IMR-90 (cell line): ENCODE measurements at regions not wholly inside any gene's neighbourhood (a gene's known extent, or its start where the extent isn't known, plus 50 kb on each side); places are given as distances from the start of the nearest gene placed in this dataset.

Experiments
- ATAC-seq: fragments of 200-7000 bp; cut with Tn5 transposase; 2 replicates; pipeline ENCODE4 v1.9.1; 2020; ENCODE audit warnings: low read depth, mild to moderate bottlenecking, moderate library complexity
- BruUV-seq: library from RNA; stranded (reverse); fragments of 400-500 nt; replicated peaks from 2 replicates; lab custom pipeline; 2021; lab: Mats Ljungman, UMichigan
- CTCF ChIA-PET: fragments of 300-600 bp; formaldehyde crosslinking; extraction: SDS; loops from one replicate; lab custom pipeline; 2021; ENCODE audit warnings: antibody characterized with exemption; lab: Yijun Ruan, JAX
- POLR2A ChIA-PET: fragments of 300-600 bp; sonication (Branson Sonifier 250); formaldehyde crosslinking; loops from one replicate; lab custom pipeline; 2022; ENCODE audit warnings: antibody characterized with exemption; ENCODE audit not compliant: unreplicated experiment; lab: Charles Lee
- DNase-seq: peaks from one replicate; pipeline ENCODE4 v3.0.0; 2013
- H2AFZ ChIP-seq: replicated peaks from 2 replicates; pipeline ENCODE3; 2013; ENCODE audit warnings: low read length, mild to moderate bottlenecking; ENCODE audit not compliant: poor library complexity
- H2AK5ac ChIP-seq: 2 replicates; pipeline ENCODE4 v1.6.1; 2013; ENCODE audit warnings: low read depth, low read length, inconsistent platforms
- H2AK9ac ChIP-seq: replicated peaks from 2 replicates; pipeline ENCODE3; 2013; ENCODE audit warnings: mild to moderate bottlenecking, low read depth, low read length, moderate library complexity; ENCODE audit not compliant: poor library complexity
- H2BK120ac ChIP-seq: 2 replicates; pipeline ENCODE4 v1.6.1; 2013; ENCODE audit warnings: low read depth, low read length, inconsistent platforms
- H2BK15ac ChIP-seq: 3 replicates; pipeline ENCODE4 v1.6.1; 2013; ENCODE audit warnings: low read depth, low read length, inconsistent platforms
- H2BK20ac ChIP-seq: 2 replicates; pipeline ENCODE4 v1.6.1; 2013; ENCODE audit warnings: low read depth, mild to moderate bottlenecking, inconsistent platforms, low read length, moderate library complexity
- H2BK5ac ChIP-seq: 2 replicates; pipeline ENCODE4 v1.6.1; 2013; ENCODE audit warnings: mild to moderate bottlenecking, low read depth, low read length, inconsistent platforms; ENCODE audit not compliant: poor library complexity, severe bottlenecking
- H3K14ac ChIP-seq: replicated peaks from 2 replicates; pipeline ENCODE4 v1.6.1; 2013; ENCODE audit warnings: low read depth, low read length, inconsistent platforms
- H3K18ac ChIP-seq: 2 replicates; pipeline ENCODE4 v1.6.1; 2013; ENCODE audit warnings: low read depth, low read length, control low read depth
- H3K23ac ChIP-seq: 2 replicates; pipeline ENCODE4 v1.6.1; 2013; ENCODE audit warnings: low read depth, low read length, inconsistent platforms
- H3K27ac ChIP-seq: 2 replicates; pipeline ENCODE4 v1.5.1; 2013; ENCODE audit warnings: mild to moderate bottlenecking, control low read depth, low read length; ENCODE audit not compliant: insufficient read depth
- H3K27me3 ChIP-seq: 2 replicates; pipeline ENCODE4 v1.6.1; 2013; ENCODE audit warnings: low read length; ENCODE audit not compliant: control insufficient read depth, insufficient read depth
- H3K36me3 ChIP-seq: 2 replicates; pipeline ENCODE4 v1.6.1; 2013; ENCODE audit warnings: low read length, mixed read lengths; ENCODE audit not compliant: control insufficient read depth, insufficient read depth
- H3K4ac ChIP-seq: 2 replicates; pipeline ENCODE4 v1.6.1; 2013; ENCODE audit warnings: low read depth, low read length, inconsistent platforms
- H3K4me1 ChIP-seq: 2 replicates; pipeline ENCODE4 v1.6.1; 2013; ENCODE audit warnings: low read length, mixed read lengths; ENCODE audit not compliant: control insufficient read depth, insufficient read depth
- H3K4me2 ChIP-seq: 2 replicates; pipeline ENCODE4 v1.6.1; 2013; ENCODE audit warnings: low read depth, mild to moderate bottlenecking, control low read depth, low read length, moderate library complexity
- H3K4me3 ChIP-seq: 2 replicates; pipeline ENCODE4 v1.5.1; 2013; ENCODE audit warnings: low read depth, mild to moderate bottlenecking, control low read depth, low read length, moderate library complexity; ENCODE audit not compliant: insufficient read depth
- H3K56ac ChIP-seq: 2 replicates; pipeline ENCODE4 v1.6.1; 2013; ENCODE audit warnings: low read length, inconsistent platforms; ENCODE audit not compliant: insufficient read depth; ENCODE audit errors: extremely low read depth
- H3K79me1 ChIP-seq, 2 experiments: 2 replicates each; pipeline ENCODE4 v1.6.1; 2013; ENCODE audit warnings: low read length in 2 of 2, inconsistent platforms in 1 of 2, low read depth in 1 of 2
- H3K9ac ChIP-seq: 2 replicates; pipeline ENCODE4 v1.6.1; 2013; ENCODE audit warnings: low read depth, low read length, control low read depth
- H3K9me1 ChIP-seq: 2 replicates; pipeline ENCODE4 v1.6.1; 2013; ENCODE audit warnings: low read length, inconsistent platforms; ENCODE audit not compliant: insufficient read depth
- H3K9me3 ChIP-seq: 2 replicates; pipeline ENCODE4 v1.6.1; 2013; ENCODE audit warnings: low read length; ENCODE audit not compliant: control insufficient read depth, insufficient read depth
- H4K20me1 ChIP-seq: 2 replicates; pipeline ENCODE4 v1.6.1; 2013; ENCODE audit warnings: low read length, inconsistent platforms; ENCODE audit not compliant: insufficient read depth
- H4K5ac ChIP-seq: 2 replicates; pipeline ENCODE4 v1.6.1; 2013; ENCODE audit warnings: mild to moderate bottlenecking, low read depth, low read length, control low read depth
- H4K8ac ChIP-seq, 2 experiments: 2 replicates each; pipeline ENCODE4 v1.6.1; 2013; ENCODE audit warnings: low read depth in 2 of 2, low read length in 2 of 2, control low read depth in 1 of 2, inconsistent platforms in 1 of 2
- H4K91ac ChIP-seq: 2 replicates; pipeline ENCODE4 v1.6.1; 2013; ENCODE audit warnings: low read depth, low read length, inconsistent platforms; ENCODE audit not compliant: insufficient read depth
- BHLHE40 ChIP-seq: fragments of 150-350 bp; IDR thresholded peaks from 2 replicates; pipeline ENCODE4 v1.6.1; 2016; ENCODE audit warnings: mild to moderate bottlenecking, low read depth, low read length
- CEBPB ChIP-seq: IDR thresholded peaks from 2 replicates; pipeline ENCODE4 v1.6.1; 2012; ENCODE audit warnings: low read depth, low read length, improper control_type of control experiment
- CHD1 ChIP-seq: IDR thresholded peaks from 2 replicates; pipeline ENCODE4 v1.6.1; 2012; ENCODE audit warnings: low read depth, low read length, improper control_type of control experiment
- CTCF ChIP-seq: conservative IDR thresholded peaks from 2 replicates; pipeline ENCODE4 v1.5.1; 2012; ENCODE audit warnings: mild to moderate bottlenecking, low read depth, low read length, improper control_type of control experiment
- ELK1 ChIP-seq: fragments of 150-350 bp; IDR thresholded peaks from 2 replicates; pipeline ENCODE4 v1.6.1; 2016; ENCODE audit warnings: low read depth, mild to moderate bottlenecking, low read length, moderate library complexity, borderline replicate concordance
- FOS ChIP-seq: fragments of 150-350 bp; IDR thresholded peaks from 2 replicates; pipeline ENCODE4 v1.6.1; 2016; ENCODE audit warnings: low read depth, low read length
- MAFK ChIP-seq: IDR thresholded peaks from 2 replicates; pipeline ENCODE4 v1.6.1; 2012; ENCODE audit warnings: low read depth, low read length, improper control_type of control experiment
- MAZ ChIP-seq: IDR thresholded peaks from 2 replicates; pipeline ENCODE4 v1.6.1; 2012; ENCODE audit warnings: low read depth, mild to moderate bottlenecking, low read length, improper control_type of control experiment, moderate library complexity, borderline replicate concordance
- MXI1 ChIP-seq: IDR thresholded peaks from 2 replicates; pipeline ENCODE4 v1.6.1; 2012; ENCODE audit warnings: low read depth, mild to moderate bottlenecking, low read length, moderate library complexity, borderline replicate concordance
- NFE2L2 ChIP-seq: fragments of 150-350 bp; IDR thresholded peaks from 2 replicates; pipeline ENCODE4 v1.6.1; 2016; ENCODE audit warnings: low read depth, mild to moderate bottlenecking, low read length
- POLR2A ChIP-seq: IDR thresholded peaks from 2 replicates; pipeline ENCODE4 v1.6.1; 2012; ENCODE audit warnings: mild to moderate bottlenecking, low read depth, low read length
- RAD21 ChIP-seq: IDR thresholded peaks from 2 replicates; pipeline ENCODE4 v1.6.1; 2012; ENCODE audit warnings: low read length, improper control_type of control experiment
- RCOR1 ChIP-seq: IDR thresholded peaks from 2 replicates; pipeline ENCODE4 v1.6.1; 2012; ENCODE audit warnings: mild to moderate bottlenecking, low read length, improper control_type of control experiment; ENCODE audit not compliant: insufficient replicate concordance
- RFX5 ChIP-seq: IDR thresholded peaks from 2 replicates; pipeline ENCODE4 v1.8.0; 2012; ENCODE audit warnings: low read depth, mild to moderate bottlenecking, low read length, moderate library complexity
- SMC3 ChIP-seq: fragments of 150-350 bp; IDR thresholded peaks from 2 replicates; pipeline ENCODE4 v1.6.1; 2016; ENCODE audit warnings: low read depth, mild to moderate bottlenecking, antibody characterized with exemption, low read length, moderate library complexity
- USF2 ChIP-seq: fragments of 150-350 bp; IDR thresholded peaks from 2 replicates; pipeline ENCODE4 v1.6.1; 2017; ENCODE audit warnings: mild to moderate bottlenecking, antibody characterized with exemption, low read length, low read depth
- WGBS, 2 experiments: methylation state at CpG; one replicate each; pipeline versions ENCODE4 v1.1.5 to v1.1.7; 2013; ENCODE audit warnings: missing lambda C conversion rate in 2 of 2; ENCODE audit not compliant: insufficient read length in 1 of 2; ENCODE audit errors: extremely low coverage in 2 of 2; 5-methylcytosine and 5-hydroxymethylcytosine counted together
- dilution Hi-C: fragments of 300-500 bp; cut with HindIII; formaldehyde crosslinking; loops from one replicate; pipeline ENCODE4 v1.14.3; 2018; ENCODE audit warnings: low sequenced_read_pairs; ENCODE audit not compliant: unreplicated experiment
- in situ Hi-C: fragments of 300-500 bp; cut with MboI; formaldehyde crosslinking; loops from 3 replicates; pipeline ENCODE4 v1.14.3; 2019; ENCODE audit warnings: low sequenced_read_pairs, inconsistent platforms, mixed read lengths
- intact Hi-C: fragments of 100-400 bp; cut with micrococcal nuclease; formaldehyde crosslinking; loops from 2 replicates; pipeline ENCODE4 v1.10.0; 2022

- no peak overlapping the region for H3K14ac ChIP-seq
- no peaks in the 10 kb centered on the region; the same call in 1 of the 2 replicates for H3K27me3 ChIP-seq
- no peak overlapping the region for H3K18ac ChIP-seq
- H2BK20ac ChIP-seq: no peak overlapping the region
- H4K8ac ChIP-seq: no peak overlapping the region
- no peak overlapping the region for H2AFZ ChIP-seq
- CTCF ChIA-PET: no interaction called here
- POLR2A ChIA-PET: no interaction called here
- no peak overlapping the region for H4K5ac ChIP-seq
- H4K20me1 ChIP-seq: no peaks in the 10 kb centered on the region
- no peaks in the 10 kb centered on the region for H3K9me3 ChIP-seq
- no peaks in the 10 kb centered on the region for H3K4me1 ChIP-seq
- in situ Hi-C loops (no loop called here), intact Hi-C loops (no loop called here), dilution Hi-C loops (no loop called here)
- H3K9ac ChIP-seq: no peak overlapping the region
- H2BK120ac ChIP-seq: no peak overlapping the region
- H2AK5ac ChIP-seq: no peak overlapping the region
- H3K27ac ChIP-seq: no peak overlapping the region
- H3K4ac ChIP-seq: no peak overlapping the region
- H4K91ac ChIP-seq: no peak overlapping the region
- no peak overlapping the region for H3K4me2 ChIP-seq
- TF ChIP-seq SMC3 (no peak), BHLHE40 (no peak), POLR2A (no peak), USF2 (no peak), CEBPB (no peak), MAFK (no peak), ELK1 (no peak), RCOR1 (no peak), RAD21 (no peak), CTCF (no peak), NFE2L2 (no peak), MAZ (no peak), CHD1 (no peak), FOS (no peak), RFX5 (no peak), MXI1 (no peak)
- H2BK15ac ChIP-seq: no peak overlapping the region
- no peak overlapping the region for H2AK9ac ChIP-seq
- DNase-seq: no peak
- no peak for ATAC-seq
- WGBS, 2 experiments: 17% methylated on average over 1 of the region's 5 CpGs; no CpG with 5 or more reads in 1 of the 2 experiments
- BruUV-seq: no TSS peak
- H3K56ac ChIP-seq: no peak overlapping the region
- H3K79me1 ChIP-seq: no peaks in the 10 kb centered on the region
- no peaks in the 10 kb centered on the region for H3K36me3 ChIP-seq
- no peak overlapping the region for H3K4me3 ChIP-seq
- H2BK5ac ChIP-seq: no peak overlapping the region
- H3K9me1 ChIP-seq: no peaks in the 10 kb centered on the region
- H3K23ac ChIP-seq: no peak overlapping the region
Observed at GRCh38 chr2:72041638-72042111, 106.0 kb downstream of the CYP26B1 start.
